ENCODE measurements at regions not wholly inside any gene's neighbourhood (a gene's known extent, or its start where the extent isn't known, plus 50 kb on each side); places are given as distances from the start of the nearest gene placed in this dataset.

GRCh38 chr4:85302756-85303155 is 172.2 kb upstream of the ARHGAP24 start:
- TF ChIP-seq EP300 (IDR thresholded peaks at IDR 0.05): no peak
- TF ChIP-seq CTCF (IDR thresholded peaks at IDR 0.05): no peak
- TF ChIP-seq POLR2AphosphoS5 (IDR thresholded peaks at IDR 0.05): no peak

Data from stomach (tissue), 4 donors.